SH-SY5Y (cell line): ENCODE measurements at regions not wholly inside any gene's neighbourhood (a gene's known extent, or its start where the extent isn't known, plus 50 kb on each side); places are given as distances from the start of the nearest gene placed in this dataset.

Experiments
- GATA2 ChIP-seq: IDR thresholded peaks from 2 replicates; pipeline ENCODE4 v1.6.1; 2011; ENCODE audit warnings: mild to moderate bottlenecking, low read depth, low read length
- GATA3 ChIP-seq: IDR thresholded peaks from 2 replicates; pipeline ENCODE4 v1.6.1; 2011; ENCODE audit warnings: low read depth, mild to moderate bottlenecking, low read length, moderate library complexity

DNA sequence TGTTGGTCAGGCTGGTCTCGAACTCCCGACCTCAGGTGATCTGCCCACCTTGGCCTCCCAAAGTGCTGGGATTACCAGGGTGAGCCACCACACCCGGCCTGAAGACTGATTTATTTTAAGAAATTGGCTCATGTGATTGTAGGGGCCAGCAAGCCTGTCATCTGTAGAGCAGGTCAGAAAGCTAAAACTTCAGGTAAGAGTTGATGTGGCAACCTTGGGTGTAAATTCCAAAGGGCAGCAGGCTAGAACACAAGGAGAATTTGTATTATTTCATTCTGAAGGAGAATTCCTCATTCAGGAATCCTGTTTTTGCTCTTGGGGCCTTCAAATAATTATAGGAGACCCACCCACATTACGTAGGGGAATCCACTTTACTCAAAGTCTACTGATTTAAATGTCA is 728.7 kb downstream of the LTN1 start:
- TF ChIP-seq GATA2 (no peak), GATA3 (no peak)

DNA sequence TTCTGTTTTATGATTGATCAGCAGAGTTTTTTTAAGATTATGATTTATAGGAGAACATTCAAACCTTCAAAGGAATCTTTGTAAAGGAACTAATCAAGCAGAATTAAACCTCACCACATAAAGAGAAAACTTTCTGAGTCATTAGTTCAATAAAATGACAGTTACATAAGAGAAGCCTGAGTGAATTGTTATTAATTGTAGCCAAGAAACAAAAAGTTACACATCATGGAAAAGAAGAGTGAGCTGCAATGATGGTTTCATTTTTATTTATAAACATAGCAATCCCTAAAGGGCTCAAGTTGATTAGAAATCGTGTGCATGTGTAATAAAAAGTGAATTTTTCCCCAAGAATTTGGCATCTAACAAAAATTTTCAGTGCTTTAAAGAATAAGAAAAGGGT is 731.4 kb downstream of the LTN1 start:
- no peak for TF ChIP-seq GATA3
- no peak for TF ChIP-seq GATA2

DNA sequence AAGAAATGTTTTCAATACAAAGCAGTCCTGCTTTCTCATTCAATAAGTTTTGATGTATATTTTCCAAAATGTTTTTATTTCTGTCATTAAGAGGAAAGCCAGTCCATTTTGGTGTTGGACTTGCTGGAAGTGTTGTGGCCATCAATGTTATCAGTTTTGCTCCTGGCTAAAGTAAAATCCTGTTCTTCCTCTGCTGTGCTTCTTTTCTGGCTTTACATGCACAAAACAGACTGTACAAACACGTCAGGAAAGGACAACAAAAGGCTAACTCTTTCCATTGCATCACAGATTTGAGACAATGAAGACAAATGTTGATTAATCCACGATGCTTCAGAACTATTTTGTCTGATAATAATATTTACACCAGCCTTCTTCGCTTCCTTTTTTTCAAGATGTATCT is 735.4 kb downstream of the LTN1 start:
- peak; percentile 90 for TF ChIP-seq GATA2
- peak; percentile 68; the same call in 1 of the 2 replicates for TF ChIP-seq GATA3

DNA sequence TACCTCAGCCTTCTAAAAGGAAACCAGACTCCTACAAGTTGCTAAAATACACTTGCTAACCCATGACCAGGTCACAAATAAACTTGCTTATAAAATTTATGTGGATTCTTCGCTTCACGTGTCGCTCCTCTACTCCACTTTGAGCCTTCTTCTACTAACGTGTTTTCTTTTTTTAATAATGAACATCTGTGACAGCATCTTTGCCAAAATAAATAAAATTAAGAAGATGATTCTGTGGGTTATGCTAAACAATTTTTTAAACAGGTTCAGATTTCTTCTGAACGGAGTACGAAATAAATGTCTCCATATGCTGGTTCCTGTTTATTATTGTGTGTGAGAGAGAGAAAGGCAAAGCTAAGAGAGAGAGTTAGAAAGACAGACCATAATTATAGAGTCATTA is 735.8 kb downstream of the LTN1 start:
- TF ChIP-seq GATA3 (no peak), GATA2 (no peak)

DNA sequence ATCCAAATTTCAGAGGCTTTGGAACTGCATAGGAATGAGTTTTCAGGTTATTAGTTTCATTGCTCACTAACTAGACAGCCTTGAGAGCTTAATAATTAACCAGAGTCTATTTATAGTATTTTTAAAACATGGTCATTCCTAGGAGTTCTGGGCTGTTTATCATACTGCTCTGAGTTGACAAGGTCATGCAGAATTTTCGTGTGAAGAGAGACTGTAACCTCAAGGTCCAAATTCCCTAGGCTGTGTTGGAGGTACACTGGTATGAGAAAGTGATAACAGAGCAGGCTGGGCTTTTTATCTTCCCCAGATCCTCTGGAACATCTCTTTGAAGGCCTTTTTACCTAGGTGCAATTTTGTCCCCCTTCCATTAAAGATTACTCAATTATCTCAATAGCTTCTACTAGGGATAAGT is 736.3 kb downstream of the LTN1 start:
- peak; percentile 74 for TF ChIP-seq GATA2
- TF ChIP-seq GATA3 = peak; percentile 58

DNA sequence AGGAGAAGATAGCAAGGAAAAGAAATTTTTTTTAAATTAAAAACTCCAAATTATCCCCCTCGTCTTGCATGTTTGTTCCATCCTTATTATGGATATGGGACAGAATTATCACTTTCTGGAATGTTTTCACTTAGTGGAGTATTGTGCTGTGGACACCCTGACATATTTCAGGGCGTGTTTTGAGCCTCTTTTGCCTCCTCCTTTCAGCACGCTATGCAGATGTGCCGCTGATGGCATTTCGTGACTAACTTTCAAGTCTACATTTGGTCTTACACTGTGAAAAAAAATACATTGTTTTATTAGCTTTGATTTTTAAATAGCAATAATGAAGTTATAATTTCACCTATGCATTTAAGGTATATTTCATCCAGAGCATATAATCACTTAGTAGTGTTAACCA is 738.7 kb downstream of the LTN1 start:
- TF ChIP-seq GATA2 (no peak), GATA3 (no peak)

DNA sequence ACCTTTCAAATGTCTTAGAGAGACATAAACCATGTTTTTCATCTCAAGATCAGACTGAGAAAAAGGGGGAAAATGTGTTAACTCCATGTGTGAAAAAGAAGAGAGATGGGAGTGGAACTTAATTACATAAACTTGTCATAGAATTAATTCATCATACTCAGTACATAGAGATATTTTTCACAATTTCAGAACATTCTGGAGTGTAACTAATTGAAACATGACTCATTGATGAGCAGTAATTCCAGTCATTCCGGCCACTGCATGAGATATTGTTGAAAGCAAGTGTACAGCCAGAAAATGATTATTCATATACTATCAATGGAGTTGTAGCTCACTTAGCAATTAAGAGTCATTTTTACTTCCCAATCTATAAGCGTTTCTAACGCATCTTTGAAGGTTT is 739.3 kb downstream of the LTN1 start:
- no peak for TF ChIP-seq GATA3
- no peak for TF ChIP-seq GATA2

DNA sequence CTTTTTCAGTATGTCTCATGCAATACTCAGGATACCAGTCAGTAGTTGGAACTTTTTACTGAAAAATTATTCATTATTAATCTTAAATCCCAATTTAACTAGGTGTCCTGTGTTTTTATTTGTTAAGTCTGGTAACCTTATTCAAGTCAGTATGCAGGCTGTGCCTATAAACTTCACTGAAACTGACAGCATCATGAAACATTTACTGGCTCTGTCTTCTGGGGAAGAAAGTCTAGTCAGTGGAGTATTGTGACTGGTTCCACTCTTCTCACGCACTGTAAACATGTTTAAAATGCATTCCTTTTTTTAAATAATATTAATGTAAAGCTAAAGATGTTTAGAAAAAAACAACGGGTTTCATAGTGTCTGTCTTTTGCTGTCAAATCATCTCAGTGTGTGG is 739.7 kb downstream of the LTN1 start:
- TF ChIP-seq GATA2 (no peak), GATA3 (no peak)

DNA sequence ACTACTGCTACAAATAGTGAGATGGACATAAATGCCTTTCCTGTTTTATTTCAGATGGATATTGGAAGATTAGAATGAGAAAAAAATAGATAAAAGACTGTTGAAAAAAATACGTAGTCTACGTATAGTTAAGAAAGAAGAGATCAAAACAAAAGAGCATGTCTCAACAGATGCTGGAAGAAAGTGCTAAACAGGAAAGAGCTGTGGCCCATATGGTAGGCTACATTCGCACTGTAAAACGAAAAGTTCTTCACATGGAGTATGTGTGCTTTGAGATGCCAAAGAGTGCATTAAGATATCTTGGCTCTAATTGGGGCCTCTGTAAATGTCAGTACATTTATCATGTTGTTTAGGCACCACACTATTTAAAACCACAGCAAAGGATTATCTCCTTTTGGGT is 741.7 kb downstream of the LTN1 start:
- TF ChIP-seq GATA3 (no peak), GATA2 (no peak)

DNA sequence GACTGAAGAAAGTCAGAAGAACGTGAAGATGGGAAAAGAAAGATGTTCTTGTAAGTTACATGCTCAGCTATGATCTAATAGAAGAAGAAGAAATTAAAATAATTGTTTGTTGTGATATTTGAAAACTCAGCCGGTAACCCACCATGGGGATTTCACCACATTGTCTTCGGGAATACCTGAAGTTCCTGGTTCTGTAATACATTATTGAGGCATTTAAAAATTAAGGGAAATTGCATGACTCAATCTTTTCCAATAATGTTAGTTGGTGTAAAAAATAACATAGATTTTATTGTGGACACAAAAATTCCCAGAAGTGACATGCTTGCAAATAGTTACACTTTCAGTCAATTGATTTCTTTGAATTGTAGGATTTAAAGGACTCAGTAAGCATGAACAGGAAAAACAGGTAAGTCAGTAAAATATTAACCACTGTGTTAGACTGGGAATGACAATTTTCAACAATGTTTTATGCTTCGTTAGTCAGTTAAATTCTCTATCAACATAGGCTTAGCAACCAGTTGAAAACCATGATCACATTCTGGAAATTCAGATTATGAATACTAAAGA is 745.1 kb downstream of the LTN1 start:
- TF ChIP-seq GATA2 = no peak
- no peak for TF ChIP-seq GATA3

DNA sequence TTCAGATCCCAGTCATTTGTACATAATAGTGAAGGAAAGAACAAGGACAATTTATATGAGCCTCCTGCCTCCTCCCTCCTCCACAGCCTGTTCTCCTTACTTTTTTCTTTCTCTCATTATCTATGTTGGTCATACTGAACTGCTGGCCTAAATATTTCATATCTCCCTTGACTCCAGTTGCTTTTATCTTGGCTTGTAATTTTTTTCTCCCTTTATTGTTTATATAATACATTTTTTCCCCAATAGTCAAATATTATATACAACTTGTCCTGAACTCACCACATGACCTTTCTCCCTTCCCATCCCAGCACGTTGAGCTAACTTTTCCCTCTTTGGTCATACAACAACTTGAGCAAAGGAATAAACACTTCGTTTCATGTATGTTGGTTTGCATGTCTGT is 752.1 kb downstream of the LTN1 start:
- TF ChIP-seq GATA3 = no peak
- TF ChIP-seq GATA2 = no peak

DNA sequence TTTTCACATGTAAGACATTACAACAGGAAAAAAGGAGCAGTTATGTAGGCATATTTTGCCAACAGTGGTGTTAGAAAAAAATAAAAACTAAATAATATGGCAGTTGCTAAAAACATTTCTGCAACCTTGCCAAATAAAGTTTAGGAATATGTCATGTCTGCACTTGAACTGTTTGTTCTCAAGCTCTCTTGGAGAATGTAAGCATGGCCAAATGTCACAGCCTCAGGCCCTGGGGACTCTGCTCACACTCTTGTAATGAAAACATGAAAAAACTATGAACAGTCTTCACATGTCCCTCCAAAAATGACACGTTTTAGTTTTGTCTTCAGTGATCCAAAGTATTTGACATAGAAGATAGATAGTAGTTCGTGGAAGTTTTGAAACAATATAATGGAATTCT is 753.3 kb downstream of the LTN1 start:
- TF ChIP-seq GATA2 (no peak), GATA3 (no peak)

DNA sequence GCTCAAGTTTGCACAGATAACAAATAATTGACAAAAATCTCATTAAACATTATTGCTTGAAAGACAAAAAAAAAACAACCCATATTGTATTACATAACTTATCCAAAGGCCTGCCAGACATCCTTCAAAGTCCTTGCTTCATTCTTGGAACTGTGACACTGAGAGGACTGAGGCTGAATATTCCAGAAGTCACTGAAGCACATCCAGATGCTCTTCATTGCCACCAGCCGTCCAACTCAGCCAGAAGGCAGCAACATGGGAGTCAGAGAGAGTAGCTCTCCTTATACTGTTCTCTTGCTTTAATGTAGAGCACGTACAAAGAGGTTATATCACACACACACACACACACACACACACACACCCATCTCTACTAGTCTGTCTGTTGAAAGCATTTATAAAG is 755.0 kb downstream of the LTN1 start:
- TF ChIP-seq GATA3 (no peak), GATA2 (no peak)

DNA sequence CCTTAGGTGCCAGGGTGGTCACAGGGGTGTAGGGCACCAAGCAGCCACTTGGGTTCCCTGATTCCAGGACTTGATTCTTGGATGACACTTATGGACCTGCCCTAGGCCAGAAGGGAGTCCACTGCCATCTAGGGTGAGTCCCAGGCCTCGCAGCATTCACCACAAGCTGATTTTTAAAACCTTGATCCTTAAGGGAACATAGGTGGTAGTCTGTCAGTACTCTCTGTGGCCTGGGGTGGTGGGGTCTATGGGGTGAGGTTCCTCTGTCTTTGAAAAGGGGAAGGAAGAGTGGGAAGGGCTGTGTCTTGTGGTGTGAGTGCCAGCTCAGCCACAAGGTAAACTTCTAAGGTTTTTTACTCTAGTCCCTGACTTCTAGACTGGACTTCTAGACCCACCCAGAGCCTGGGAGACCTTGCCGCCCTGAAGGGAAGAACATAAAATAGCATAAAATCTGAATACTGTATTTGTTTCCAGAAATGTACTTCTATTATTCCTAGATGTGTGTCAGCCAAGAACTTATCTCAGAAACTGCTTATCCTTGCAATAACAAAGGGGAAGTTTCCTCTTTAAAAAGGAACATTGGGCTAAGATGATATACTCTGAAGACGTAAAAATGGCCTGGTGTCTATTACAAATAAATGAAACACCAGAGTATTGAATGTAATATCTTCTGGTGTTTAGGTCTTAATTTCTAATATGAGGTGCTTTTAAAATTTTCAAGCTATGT is 757.3 kb downstream of the LTN1 start:
- TF ChIP-seq GATA2 (no peak), GATA3 (no peak)

DNA sequence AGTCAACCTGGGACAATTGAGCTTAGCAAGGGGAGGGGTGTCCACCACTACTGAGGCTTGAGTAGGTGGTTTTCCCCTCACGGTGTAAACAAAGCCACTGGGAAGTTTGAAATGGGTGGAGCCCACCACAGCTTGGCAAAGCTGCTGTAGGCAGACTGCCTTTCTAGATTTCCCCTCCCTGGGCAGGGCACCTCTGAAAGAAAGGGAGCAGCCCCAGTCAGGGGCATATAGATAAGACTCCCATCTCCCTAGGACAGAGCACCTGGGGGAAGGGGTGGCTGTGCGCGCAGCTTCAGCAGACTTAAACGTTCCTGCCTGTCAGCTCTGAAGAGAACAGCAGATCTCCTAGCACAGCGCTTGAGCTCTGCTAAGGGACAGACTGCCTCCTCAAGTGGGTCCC is 758.4 kb downstream of the LTN1 start:
- TF ChIP-seq GATA2 (no peak), GATA3 (no peak)
